Midbrain (tissue), 1 donor: ENCODE measurements at regions not wholly inside any gene's neighbourhood (a gene's known extent, or its start where the extent isn't known, plus 50 kb on each side); places are given as distances from the start of the nearest gene placed in this dataset.
"Not testable (repeated sequence)": the region's sequence is repeated elsewhere in the genome, so short reads cannot be mapped to it uniquely, and the experiment has no call there.

ENCODE experiments used
- DNase-seq: peaks from one replicate; lab custom pipeline; 2025; lab: John Stamatoyannopoulos, UW

- peak; percentile 12 for DNase-seq
These were observed 65.8 kb downstream of the MTX3 start for GRCh38 chr5:79924936-79925893.

GRCh38 chr5:79923431-79923830 is 67.6 kb downstream of the MTX3 start:
- DNase-seq = no peak

GRCh38 chr5:79922626-79923025 is 68.4 kb downstream of the MTX3 start:
- no peak for DNase-seq

- not testable (repeated sequence) for DNase-seq
These were observed 83.6 kb downstream of the MTX3 start for GRCh38 chr5:79907452-79907851.

GRCh38 chr5:79902571-79902970 is 88.5 kb downstream of the MTX3 start:
- not testable (repeated sequence) for DNase-seq

- no peak for DNase-seq
These were observed 89.4 kb downstream of the MTX3 start for GRCh38 chr5:79901631-79902030.

- no peak for DNase-seq
These were observed 92.5 kb downstream of the MTX3 start for GRCh38 chr5:79898611-79899010.

GRCh38 chr5:79893976-79894375 is 97.1 kb downstream of the MTX3 start:
- DNase-seq = no peak

GRCh38 chr5:79893485-79893884 is 97.6 kb downstream of the MTX3 start:
- DNase-seq = no peak

GRCh38 chr5:79890930-79891249 is 100.2 kb downstream of the MTX3 start:
- DNase-seq = no peak

- DNase-seq = peak; percentile 13
These were observed 100.7 kb downstream of the MTX3 start for GRCh38 chr5:79890119-79890929.

GRCh38 chr5:79888643-79889042 is 102.4 kb downstream of the MTX3 start:
- DNase-seq = no peak

- DNase-seq = no peak
These were observed 104.0 kb downstream of the MTX3 start for GRCh38 chr5:79886925-79887655.

GRCh38 chr5:79886456-79886855 is 104.6 kb downstream of the MTX3 start:
- no peak for DNase-seq

- not testable (repeated sequence) for DNase-seq
These were observed 111.2 kb downstream of the MTX3 start for GRCh38 chr5:79879880-79880279.

- DNase-seq = no peak
These were observed 112.2 kb downstream of the MTX3 start for GRCh38 chr5:79878721-79879336.

GRCh38 chr5:79878136-79878679 is 112.9 kb downstream of the MTX3 start:
- DNase-seq = no peak

- DNase-seq = no peak
These were observed 114.6 kb downstream of the MTX3 start for GRCh38 chr5:79876456-79876855.

GRCh38 chr5:79875230-79875629 is 115.8 kb downstream of the MTX3 start:
- DNase-seq = no peak

GRCh38 chr5:79873187-79873586 is 117.9 kb downstream of the MTX3 start:
- no peak for DNase-seq

- no peak for DNase-seq
These were observed 118.8 kb downstream of the MTX3 start for GRCh38 chr5:79872291-79872690.
